GM19463 (cell line): ENCODE measurements at regions not wholly inside any gene's neighbourhood (a gene's known extent, or its start where the extent isn't known, plus 50 kb on each side); places are given as distances from the start of the nearest gene placed in this dataset.
"Not testable (repeated sequence)": the region's sequence is repeated elsewhere in the genome, so short reads cannot be mapped to it uniquely, and the experiment has no call there.

Source experiments
- ATAC-seq: cut with Tn5 transposase; IDR thresholded peaks from one replicate; pipeline ENCODE4 v1.9.1; 2021; ENCODE audit warnings: mild to moderate bottlenecking, moderate library complexity; ENCODE audit not compliant: unreplicated experiment

GRCh38 chr16:86244936-86245335 lies 265.4 kb upstream of the FOXF1 start:
- no peak for ATAC-seq

- no peak for ATAC-seq
Measured at GRCh38 chr16:86245351-86245750, 265.0 kb upstream of the FOXF1 start.

- ATAC-seq = no peak
Measured at GRCh38 chr16:86245895-86246294, 264.4 kb upstream of the FOXF1 start.

DNA sequence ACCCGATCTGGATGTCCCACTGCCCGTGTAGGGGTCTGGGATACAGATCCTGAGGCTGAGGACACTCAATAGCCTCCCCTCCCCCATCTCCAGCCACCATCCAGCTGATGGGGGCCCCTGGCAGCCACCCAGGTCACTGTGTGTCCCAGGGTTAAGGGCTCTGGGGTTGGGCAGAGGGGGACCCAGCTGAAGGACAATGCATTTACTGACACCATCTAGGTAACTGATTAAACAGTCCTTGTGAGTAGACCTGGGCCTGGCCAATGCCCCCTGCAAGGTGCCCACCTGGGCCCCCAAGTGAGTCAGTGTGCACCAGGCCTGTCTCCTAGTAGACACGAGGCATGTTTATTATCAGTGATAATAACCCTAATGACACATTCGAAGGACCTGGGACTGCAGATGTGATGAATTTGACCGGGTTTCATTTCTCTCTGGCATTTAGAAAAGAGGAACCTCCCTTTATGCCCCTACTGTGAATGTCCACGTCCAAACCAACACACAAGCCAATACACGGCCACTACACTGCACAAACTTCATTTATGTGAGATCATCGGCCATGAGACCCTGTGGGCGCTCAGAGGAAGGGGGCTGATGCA lies 261.9 kb upstream of the FOXF1 start:
- no peak for ATAC-seq

- ATAC-seq = no peak
Measured at GRCh38 chr16:86249631-86250030, 260.7 kb upstream of the FOXF1 start.

DNA sequence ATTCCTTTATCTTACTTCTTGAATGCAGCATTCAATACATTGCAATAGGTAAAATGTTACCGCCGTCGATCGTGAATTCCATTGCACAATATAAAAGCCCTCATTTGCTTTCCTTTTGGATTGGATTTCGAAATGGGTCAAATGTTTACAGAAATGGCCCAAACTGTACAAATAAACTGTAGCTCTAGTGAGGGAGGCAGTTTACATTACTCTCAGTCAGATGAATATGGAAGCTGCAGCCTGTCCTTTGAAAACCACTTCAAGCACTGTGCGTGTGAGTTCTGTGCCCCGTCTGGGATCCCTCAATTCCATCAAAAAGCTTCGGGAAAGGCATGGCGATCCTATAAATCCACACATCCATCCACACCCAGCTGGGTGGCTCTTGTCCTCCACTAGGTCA lies 258.6 kb upstream of the FOXF1 start:
- ATAC-seq = no peak

GRCh38 chr16:86252596-86252995 lies 257.7 kb upstream of the FOXF1 start:
- ATAC-seq = no peak

GRCh38 chr16:86255966-86256365 lies 254.4 kb upstream of the FOXF1 start:
- no peak for ATAC-seq

- ATAC-seq = no peak
Measured at GRCh38 chr16:86256995-86257394, 253.3 kb upstream of the FOXF1 start.

DNA sequence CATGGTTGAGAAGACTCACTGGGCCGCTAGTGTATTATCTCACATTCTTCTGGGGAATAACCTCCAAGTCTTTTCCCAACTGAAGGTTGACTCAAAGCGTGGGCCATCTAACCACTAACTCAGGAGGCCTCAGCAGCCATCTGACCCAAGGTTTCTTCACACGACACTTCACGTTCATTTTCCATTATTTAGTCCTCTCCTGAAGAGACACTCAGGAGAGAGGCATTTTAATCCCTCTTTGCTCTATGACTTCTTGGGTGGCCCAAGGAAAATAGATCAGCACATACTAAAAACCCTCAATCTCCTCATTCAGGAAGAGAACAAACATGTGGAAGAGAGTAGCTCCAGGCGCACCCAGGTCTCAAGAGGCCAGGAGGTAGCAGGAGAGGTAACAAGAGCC lies 252.8 kb upstream of the FOXF1 start:
- no peak for ATAC-seq

GRCh38 chr16:86258713-86259112 lies 251.6 kb upstream of the FOXF1 start:
- no peak for ATAC-seq

- no peak for ATAC-seq
Measured at GRCh38 chr16:86259499-86259898, 250.8 kb upstream of the FOXF1 start.

DNA sequence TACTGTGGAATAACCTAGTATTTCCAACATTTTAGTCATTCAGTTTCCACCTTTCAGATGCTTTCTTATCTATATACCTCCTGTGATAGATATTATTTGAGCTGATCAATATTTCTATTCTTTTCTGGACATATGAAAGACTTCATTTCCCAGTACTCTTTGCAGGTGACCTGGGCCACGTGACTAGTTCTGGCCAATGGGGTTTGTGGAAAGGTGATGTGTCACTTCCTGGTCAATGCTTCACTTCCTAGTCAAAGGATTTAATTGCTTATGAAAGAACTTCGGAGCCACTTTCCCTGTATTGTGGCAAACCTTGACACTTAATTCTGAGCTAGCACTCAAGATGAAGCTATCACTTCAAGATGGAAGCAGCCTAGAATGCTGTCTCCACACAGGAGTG lies 248.9 kb upstream of the FOXF1 start:
- ATAC-seq = no peak

GRCh38 chr16:86267657-86268056 lies 242.7 kb upstream of the FOXF1 start:
- not testable (repeated sequence) for ATAC-seq

DNA sequence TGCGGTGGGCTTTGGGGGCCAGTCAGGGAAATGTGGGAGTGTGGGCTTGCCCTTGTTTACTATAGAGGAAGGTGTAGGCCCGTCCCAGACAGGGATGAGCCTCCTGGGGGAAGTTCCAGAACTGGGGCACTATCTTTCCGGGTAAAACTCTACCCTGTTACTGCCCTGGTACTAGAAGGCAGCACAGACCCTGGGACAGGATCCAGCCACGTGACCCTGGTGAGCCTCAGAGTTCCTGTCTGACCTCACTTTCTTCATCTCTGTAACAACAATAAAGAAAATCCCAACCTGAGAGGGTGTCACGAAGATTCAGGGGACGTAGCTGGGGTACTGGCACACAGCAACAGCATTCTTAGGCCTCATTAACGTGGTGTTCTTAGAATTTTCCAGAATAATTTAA lies 239.6 kb upstream of the FOXF1 start:
- ATAC-seq = no peak

DNA sequence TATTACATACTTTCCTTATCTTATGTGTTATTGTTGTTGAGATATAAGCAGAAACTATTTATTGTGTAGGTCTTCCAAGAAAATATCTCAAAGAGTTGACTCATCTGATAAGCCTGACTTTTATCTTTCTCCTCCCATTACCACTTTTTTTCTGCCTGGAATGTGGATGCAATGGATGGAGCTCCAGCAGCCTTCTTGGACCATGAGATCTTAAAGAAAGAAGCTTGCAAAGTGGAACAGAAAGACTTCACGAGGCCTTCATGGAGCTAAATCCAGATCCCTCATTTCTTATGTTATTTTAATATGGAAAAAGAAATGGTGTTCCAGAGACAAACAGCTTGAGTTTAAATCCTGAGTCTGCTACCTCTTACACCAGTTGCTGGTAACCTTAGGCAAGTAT lies 237.6 kb upstream of the FOXF1 start:
- no peak for ATAC-seq

- no peak for ATAC-seq
Measured at GRCh38 chr16:86277221-86277620, 233.1 kb upstream of the FOXF1 start.

DNA sequence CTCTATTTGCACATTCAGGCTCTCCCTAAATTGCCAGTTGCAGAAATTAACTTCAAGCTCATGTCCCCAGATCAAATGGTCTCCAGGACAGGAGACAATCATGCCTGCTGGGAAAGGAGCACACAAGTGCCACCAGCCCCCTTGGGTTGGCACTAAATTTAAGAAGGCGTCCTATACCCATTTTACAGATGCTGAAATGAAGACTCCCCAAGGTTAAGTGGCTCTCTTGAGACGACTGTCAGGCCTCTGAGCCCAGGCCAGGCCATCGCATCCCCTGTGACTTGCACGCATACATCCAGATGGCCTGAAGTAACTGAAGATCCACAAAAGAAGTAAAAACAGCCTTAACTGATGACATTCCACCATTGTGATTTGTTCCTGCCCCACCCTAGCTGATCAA lies 232.5 kb upstream of the FOXF1 start:
- ATAC-seq = not testable (repeated sequence)

DNA sequence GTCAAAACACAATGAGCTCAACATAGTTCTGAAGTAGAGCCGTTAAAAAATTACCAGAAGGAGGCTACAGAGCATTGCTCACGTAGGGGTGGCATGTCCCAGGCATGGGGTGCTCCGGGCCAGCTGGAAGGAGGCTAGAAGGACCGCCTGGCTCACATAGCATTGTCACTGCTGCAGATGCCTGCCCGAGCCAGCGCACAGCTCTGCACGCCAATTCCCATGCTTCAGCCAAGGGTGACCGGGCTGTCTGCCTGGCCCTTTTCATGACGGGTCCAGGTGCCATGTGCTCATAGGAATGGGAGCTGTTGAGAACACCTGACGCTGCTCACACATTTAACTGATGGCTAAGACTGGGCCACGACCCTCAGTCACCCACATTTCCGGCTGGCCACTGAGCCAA lies 228.9 kb upstream of the FOXF1 start:
- no peak for ATAC-seq

DNA sequence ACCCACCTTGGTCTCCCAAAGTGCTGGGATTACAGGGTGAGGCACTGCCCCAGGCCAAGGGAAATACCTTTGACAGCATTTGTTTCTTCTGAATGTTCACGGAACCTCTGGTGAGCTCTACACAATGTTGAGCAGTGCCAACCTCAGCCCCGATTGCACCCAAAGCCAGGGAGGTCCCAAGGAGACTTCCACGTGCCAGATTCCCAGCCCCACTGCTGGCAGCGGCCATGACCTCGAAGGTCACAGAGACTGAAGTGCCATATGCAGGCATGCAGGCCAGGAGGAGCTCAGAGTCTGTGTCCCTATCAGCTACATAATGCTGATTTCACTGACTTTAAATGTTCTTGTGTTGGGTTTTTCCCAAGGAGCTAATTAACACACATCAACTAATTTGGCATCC lies 226.4 kb upstream of the FOXF1 start:
- no peak for ATAC-seq

GRCh38 chr16:86285421-86285820 lies 224.9 kb upstream of the FOXF1 start:
- ATAC-seq = no peak

GRCh38 chr16:86285938-86286921 lies 224.1 kb upstream of the FOXF1 start:
- no peak for ATAC-seq
